Fibroblast of skin of abdomen (primary cell): ENCODE measurements at regions not wholly inside any gene's neighbourhood (a gene's known extent, or its start where the extent isn't known, plus 50 kb on each side); places are given as distances from the start of the nearest gene placed in this dataset.
"Not testable (repeated sequence)": the region's sequence is repeated elsewhere in the genome, so short reads cannot be mapped to it uniquely, and the experiment has no call there.

Experiments used
- DNase-seq: peaks from one replicate; pipeline ENCODE4 v3.0.0-alpha.2; 2013

GRCh38 chr4:174066611-174067205, 216.8 kb downstream of the FBXO8 start:
- DNase-seq = no peak

- no peak for DNase-seq
Measured at GRCh38 chr4:174062831-174063230, 220.6 kb downstream of the FBXO8 start.

GRCh38 chr4:174061026-174061425, 222.4 kb downstream of the FBXO8 start:
- no peak for DNase-seq

GRCh38 chr4:174058846-174059245, 224.6 kb downstream of the FBXO8 start:
- DNase-seq = no peak

- DNase-seq = no peak
Measured at GRCh38 chr4:174056959-174057358, 226.5 kb downstream of the FBXO8 start.

GRCh38 chr4:174055344-174055743, 228.1 kb downstream of the FBXO8 start:
- DNase-seq = no peak

- no peak for DNase-seq
Measured at GRCh38 chr4:174053895-174054294, 229.6 kb downstream of the FBXO8 start.

GRCh38 chr4:174047363-174047762, 236.1 kb downstream of the FBXO8 start:
- DNase-seq = no peak

- not testable (repeated sequence) for DNase-seq
Measured at GRCh38 chr4:174045829-174046228, 237.6 kb downstream of the FBXO8 start.

- no peak for DNase-seq
Measured at GRCh38 chr4:174045381-174045780, 238.1 kb downstream of the FBXO8 start.

GRCh38 chr4:174041555-174042105, 241.8 kb downstream of the FBXO8 start:
- no peak for DNase-seq

- no peak for DNase-seq
Measured at GRCh38 chr4:174040287-174040686, 243.2 kb downstream of the FBXO8 start.

- DNase-seq = no peak
Measured at GRCh38 chr4:174038481-174038880, 245.0 kb downstream of the FBXO8 start.

- DNase-seq = no peak
Measured at GRCh38 chr4:174037631-174038030, 245.8 kb downstream of the FBXO8 start.

- peak; percentile 46 for DNase-seq
Measured at GRCh38 chr4:174037049-174037448, 246.4 kb downstream of the FBXO8 start.

- DNase-seq = no peak
Measured at GRCh38 chr4:174036576-174036975, 246.9 kb downstream of the FBXO8 start.

- peak; percentile 17 for DNase-seq
Measured at GRCh38 chr4:174036111-174036510, 247.4 kb downstream of the FBXO8 start.

- peak; percentile 9 for DNase-seq
Measured at GRCh38 chr4:174023641-174024040, 259.8 kb downstream of the FBXO8 start.

GRCh38 chr4:174018236-174018635, 265.2 kb downstream of the FBXO8 start:
- no peak for DNase-seq

GRCh38 chr4:174016251-174016650, 267.2 kb downstream of the FBXO8 start:
- no peak for DNase-seq

GRCh38 chr4:174012886-174013259, 270.6 kb downstream of the FBXO8 start:
- no peak for DNase-seq

- no peak for DNase-seq
Measured at GRCh38 chr4:174012135-174012885, 271.2 kb downstream of the FBXO8 start.

- DNase-seq = no peak
Measured at GRCh38 chr4:174010547-174010946, 272.9 kb downstream of the FBXO8 start.
